ENCODE measurements at regions not wholly inside any gene's neighbourhood (a gene's known extent, or its start where the extent isn't known, plus 50 kb on each side); places are given as distances from the start of the nearest gene placed in this dataset.

GRCh38 chr1:157286646-157287420 is 148.6 kb upstream of the ETV3 start:
- TF ChIP-seq RFX5 (IDR thresholded peaks at IDR 0.05; ENCODE audit: low read depth, low read length), result no peak
- no peak for TF ChIP-seq NFE2L2 (IDR thresholded peaks at IDR 0.05; ENCODE audit: low read depth, low read length)
- TF ChIP-seq, protein P1, sequence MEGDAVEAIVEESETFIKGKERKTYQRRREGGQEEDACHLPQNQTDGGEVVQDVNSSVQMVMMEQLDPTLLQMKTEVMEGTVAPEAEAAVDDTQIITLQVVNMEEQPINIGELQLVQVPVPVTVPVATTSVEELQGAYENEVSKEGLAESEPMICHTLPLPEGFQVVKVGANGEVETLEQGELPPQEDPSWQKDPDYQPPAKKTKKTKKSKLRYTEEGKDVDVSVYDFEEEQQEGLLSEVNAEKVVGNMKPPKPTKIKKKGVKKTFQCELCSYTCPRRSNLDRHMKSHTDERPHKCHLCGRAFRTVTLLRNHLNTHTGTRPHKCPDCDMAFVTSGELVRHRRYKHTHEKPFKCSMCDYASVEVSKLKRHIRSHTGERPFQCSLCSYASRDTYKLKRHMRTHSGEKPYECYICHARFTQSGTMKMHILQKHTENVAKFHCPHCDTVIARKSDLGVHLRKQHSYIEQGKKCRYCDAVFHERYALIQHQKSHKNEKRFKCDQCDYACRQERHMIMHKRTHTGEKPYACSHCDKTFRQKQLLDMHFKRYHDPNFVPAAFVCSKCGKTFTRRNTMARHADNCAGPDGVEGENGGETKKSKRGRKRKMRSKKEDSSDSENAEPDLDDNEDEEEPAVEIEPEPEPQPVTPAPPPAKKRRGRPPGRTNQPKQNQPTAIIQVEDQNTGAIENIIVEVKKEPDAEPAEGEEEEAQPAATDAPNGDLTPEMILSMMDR (conservative IDR thresholded peaks at IDR 0.05; ENCODE audit: low read depth, low read length), result no peak
- no peak for TF ChIP-seq POLR2A (IDR thresholded peaks at IDR 0.05; ENCODE audit: low read depth, low read length)
- TF ChIP-seq RAD21 (IDR thresholded peaks at IDR 0.05; ENCODE audit: low read length), result no peak
- TF ChIP-seq MAFK (IDR thresholded peaks at IDR 0.05; ENCODE audit: low read depth, low read length), result no peak
- no peak for TF ChIP-seq SMC3 (IDR thresholded peaks at IDR 0.05; ENCODE audit: low read depth, low read length)
- TF ChIP-seq MAZ (IDR thresholded peaks at IDR 0.05; ENCODE audit: borderline replicate concordance, low read depth, low read length), result no peak
- TF ChIP-seq RCOR1 (IDR thresholded peaks at IDR 0.05; ENCODE audit: insufficient replicate concordance, low read length), result no peak
- TF ChIP-seq CHD1 (IDR thresholded peaks at IDR 0.05; ENCODE audit: low read depth, low read length), result no peak
